ENCODE measurements at regions not wholly inside any gene's neighbourhood (a gene's known extent, or its start where the extent isn't known, plus 50 kb on each side); places are given as distances from the start of the nearest gene placed in this dataset.

GRCh38 chr13:91136806-91137205 is 210.7 kb upstream of the MIR17HG start:
- TF ChIP-seq, protein P1, sequence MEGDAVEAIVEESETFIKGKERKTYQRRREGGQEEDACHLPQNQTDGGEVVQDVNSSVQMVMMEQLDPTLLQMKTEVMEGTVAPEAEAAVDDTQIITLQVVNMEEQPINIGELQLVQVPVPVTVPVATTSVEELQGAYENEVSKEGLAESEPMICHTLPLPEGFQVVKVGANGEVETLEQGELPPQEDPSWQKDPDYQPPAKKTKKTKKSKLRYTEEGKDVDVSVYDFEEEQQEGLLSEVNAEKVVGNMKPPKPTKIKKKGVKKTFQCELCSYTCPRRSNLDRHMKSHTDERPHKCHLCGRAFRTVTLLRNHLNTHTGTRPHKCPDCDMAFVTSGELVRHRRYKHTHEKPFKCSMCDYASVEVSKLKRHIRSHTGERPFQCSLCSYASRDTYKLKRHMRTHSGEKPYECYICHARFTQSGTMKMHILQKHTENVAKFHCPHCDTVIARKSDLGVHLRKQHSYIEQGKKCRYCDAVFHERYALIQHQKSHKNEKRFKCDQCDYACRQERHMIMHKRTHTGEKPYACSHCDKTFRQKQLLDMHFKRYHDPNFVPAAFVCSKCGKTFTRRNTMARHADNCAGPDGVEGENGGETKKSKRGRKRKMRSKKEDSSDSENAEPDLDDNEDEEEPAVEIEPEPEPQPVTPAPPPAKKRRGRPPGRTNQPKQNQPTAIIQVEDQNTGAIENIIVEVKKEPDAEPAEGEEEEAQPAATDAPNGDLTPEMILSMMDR (IDR thresholded peaks at IDR 0.05; ENCODE audit: low read depth, low read length): no peak
- TF ChIP-seq EZH2phosphoT487 (IDR thresholded peaks at IDR 0.05; ENCODE audit: low read depth): no peak

Measured in OCI-LY3 (cell line).